ENCODE measurements at regions not wholly inside any gene's neighbourhood (a gene's known extent, or its start where the extent isn't known, plus 50 kb on each side); places are given as distances from the start of the nearest gene placed in this dataset.
"Not testable (repeated sequence)": the region's sequence is repeated elsewhere in the genome, so short reads cannot be mapped to it uniquely, and the experiment has no call there.

DNA sequence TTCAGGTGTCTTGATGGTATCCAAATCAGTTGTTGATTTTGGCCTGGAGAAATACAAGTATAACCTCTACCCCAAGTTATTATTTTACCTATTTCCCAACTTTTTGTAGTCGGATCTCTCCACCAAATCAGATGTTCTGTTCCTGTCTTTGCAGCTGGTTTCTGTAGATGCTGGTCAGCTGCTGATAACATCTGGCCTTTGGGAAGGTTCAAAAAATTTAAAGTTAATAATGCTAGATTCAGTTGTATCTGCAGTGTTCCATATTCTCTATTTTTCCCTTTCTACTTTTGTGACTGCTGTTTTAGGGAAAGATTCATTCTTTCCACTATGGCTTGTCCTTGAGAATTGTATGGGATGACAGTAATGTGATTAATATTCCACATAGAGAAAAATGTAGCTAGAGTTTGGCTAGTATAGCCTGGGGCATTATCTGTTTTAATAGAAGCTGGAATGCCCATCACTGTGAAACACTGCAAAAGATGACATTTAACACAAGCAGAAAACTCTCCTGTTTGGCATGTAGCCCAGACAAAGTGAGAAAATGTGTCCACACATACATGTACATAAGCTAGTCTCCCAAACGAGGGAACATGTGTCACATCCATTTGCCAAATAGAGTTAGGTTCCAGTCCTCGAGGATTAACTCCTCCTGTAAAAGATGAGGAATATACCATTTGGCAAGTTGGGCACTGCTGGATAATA is 99.2 kb downstream of the ZNF100 start:
- H3K27me3 ChIP-seq (ENCODE audit: control insufficient read depth in 1 of 2, insufficient read depth in 2 of 2, low read length in 2 of 2); H3K9me3 ChIP-seq (ENCODE audit: control insufficient read depth in 1 of 2, insufficient read depth in 1 of 2, low read length in 2 of 2); H3K9me3 Mint-ChIP-seq; CTCF ChIA-PET; H3K27ac ChIP-seq (ENCODE audit: low read depth in 1 of 2, low read length in 2 of 2); H3K27ac Mint-ChIP-seq; H3K4me3 Mint-ChIP-seq; H3K4me1 Mint-ChIP-seq (ENCODE audit: low read depth); DNase-seq; H3K4me1 ChIP-seq (ENCODE audit: insufficient read depth, low read length); intact Hi-C loops (cut with DNase I, micrococcal nuclease); ATAC-seq (ENCODE audit: poor library complexity); H3K36me3 Mint-ChIP-seq (ENCODE audit: low read depth); H3K27me3 Mint-ChIP-seq; H3K36me3 ChIP-seq (ENCODE audit: insufficient read depth, low read length); H3K4me3 ChIP-seq (ENCODE audit: low read length): not testable (repeated sequence)
- POLR2A ChIA-PET = interaction anchor here (0.9 kb wide), 1 partner anchor 99 kb away, joined by 3 read pairs; no protein-coding TSS in a partner anchor

GRCh38 chr19:21655540-21656126 is 111.7 kb downstream of the ZNF100 start:
- H3K9me3 ChIP-seq (ENCODE audit: control insufficient read depth in 1 of 2, insufficient read depth in 1 of 2, low read length in 2 of 2) = peaks cover 15 to 27% of the 10 kb centered on the region in 2 experiments
- Mint-ChIP-seq H3K36me3 (ENCODE audit: low read depth) (peaks cover 13% of the 10 kb centered on the region), H3K27ac (no peak overlapping the region), H3K27me3 (no peaks in the 10 kb centered on the region), H3K9me3 (peaks cover 7% of the 10 kb centered on the region), H3K4me3 (no peak overlapping the region), H3K4me1 (ENCODE audit: low read depth) (no peaks in the 10 kb centered on the region)
- TF ChIP-seq, protein P1, sequence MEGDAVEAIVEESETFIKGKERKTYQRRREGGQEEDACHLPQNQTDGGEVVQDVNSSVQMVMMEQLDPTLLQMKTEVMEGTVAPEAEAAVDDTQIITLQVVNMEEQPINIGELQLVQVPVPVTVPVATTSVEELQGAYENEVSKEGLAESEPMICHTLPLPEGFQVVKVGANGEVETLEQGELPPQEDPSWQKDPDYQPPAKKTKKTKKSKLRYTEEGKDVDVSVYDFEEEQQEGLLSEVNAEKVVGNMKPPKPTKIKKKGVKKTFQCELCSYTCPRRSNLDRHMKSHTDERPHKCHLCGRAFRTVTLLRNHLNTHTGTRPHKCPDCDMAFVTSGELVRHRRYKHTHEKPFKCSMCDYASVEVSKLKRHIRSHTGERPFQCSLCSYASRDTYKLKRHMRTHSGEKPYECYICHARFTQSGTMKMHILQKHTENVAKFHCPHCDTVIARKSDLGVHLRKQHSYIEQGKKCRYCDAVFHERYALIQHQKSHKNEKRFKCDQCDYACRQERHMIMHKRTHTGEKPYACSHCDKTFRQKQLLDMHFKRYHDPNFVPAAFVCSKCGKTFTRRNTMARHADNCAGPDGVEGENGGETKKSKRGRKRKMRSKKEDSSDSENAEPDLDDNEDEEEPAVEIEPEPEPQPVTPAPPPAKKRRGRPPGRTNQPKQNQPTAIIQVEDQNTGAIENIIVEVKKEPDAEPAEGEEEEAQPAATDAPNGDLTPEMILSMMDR (IDR thresholded peaks at IDR 0.05) = no peak
- H3K27me3 ChIP-seq (ENCODE audit: control insufficient read depth in 1 of 2, insufficient read depth in 2 of 2, low read length in 2 of 2) = no peaks in the 10 kb centered on the region
- DNase-seq = no peak
- intact Hi-C loops (cut with DNase I, micrococcal nuclease) = no loop called here
- ChIA-PET POLR2A (no interaction called here), CTCF (no interaction called here)
- no peak overlapping the region for H3K4me3 ChIP-seq (ENCODE audit: low read length)
- H3K36me3 ChIP-seq (ENCODE audit: insufficient read depth, low read length) = no peaks in the 10 kb centered on the region
- no peaks in the 10 kb centered on the region for H3K4me1 ChIP-seq (ENCODE audit: insufficient read depth, low read length)
- no peak for ATAC-seq (ENCODE audit: poor library complexity)
- no peak overlapping the region for H3K27ac ChIP-seq (ENCODE audit: low read depth in 1 of 2, low read length in 2 of 2)

DNA sequence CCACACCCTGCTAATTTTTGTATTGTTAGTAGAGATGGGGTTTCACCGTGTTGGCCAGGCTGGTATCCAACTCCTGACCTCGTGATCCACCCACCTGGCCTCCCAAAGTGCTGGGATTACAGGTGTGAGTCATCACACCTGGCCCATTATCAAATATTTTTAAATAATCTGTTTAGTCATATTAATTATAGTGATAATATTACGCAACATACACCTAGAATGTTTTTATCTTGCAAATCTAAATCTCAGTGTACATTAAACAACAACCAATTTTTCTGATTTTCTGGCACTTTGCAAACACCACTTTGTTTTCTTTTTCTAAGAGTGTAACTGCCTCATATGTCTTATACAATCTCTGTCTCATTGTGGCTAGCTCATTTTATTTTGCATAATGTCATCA is 115.9 kb downstream of the ZNF100 start:
- H3K4me1 Mint-ChIP-seq (ENCODE audit: low read depth); H3K4me1 ChIP-seq (ENCODE audit: insufficient read depth, low read length); POLR2A ChIA-PET; H3K27ac Mint-ChIP-seq; intact Hi-C loops (cut with DNase I, micrococcal nuclease); H3K27me3 ChIP-seq (ENCODE audit: control insufficient read depth in 1 of 2, insufficient read depth in 2 of 2, low read length in 2 of 2); CTCF ChIA-PET; H3K36me3 ChIP-seq (ENCODE audit: insufficient read depth, low read length); H3K4me3 ChIP-seq (ENCODE audit: low read length); H3K27ac ChIP-seq (ENCODE audit: low read depth in 1 of 2, low read length in 2 of 2); H3K4me3 Mint-ChIP-seq; H3K9me3 Mint-ChIP-seq; ATAC-seq (ENCODE audit: poor library complexity); H3K27me3 Mint-ChIP-seq; DNase-seq: not testable (repeated sequence)
- peaks cover 4 to 26% of the 10 kb centered on the region in 2 experiments for H3K9me3 ChIP-seq (ENCODE audit: control insufficient read depth in 1 of 2, insufficient read depth in 1 of 2, low read length in 2 of 2)
- peaks cover 17% of the 10 kb centered on the region for H3K36me3 Mint-ChIP-seq (ENCODE audit: low read depth)

- Mint-ChIP-seq H3K36me3 (ENCODE audit: low read depth) (peaks cover 7% of the 10 kb centered on the region), H3K4me1 (ENCODE audit: low read depth) (no peaks in the 10 kb centered on the region), H3K27me3 (no peaks in the 10 kb centered on the region), H3K4me3 (no peak overlapping the region), H3K27ac (no peak overlapping the region), H3K9me3 (peaks cover 5% of the 10 kb centered on the region)
- H3K27ac ChIP-seq (ENCODE audit: low read depth in 1 of 2, low read length in 2 of 2) = no peak overlapping the region
- no peaks in the 10 kb centered on the region for H3K36me3 ChIP-seq (ENCODE audit: insufficient read depth, low read length)
- DNase-seq = no peak
- H3K9me3 ChIP-seq (ENCODE audit: control insufficient read depth in 1 of 2, insufficient read depth in 1 of 2, low read length in 2 of 2) = peaks cover 0 to 4% of the 10 kb centered on the region in 2 experiments
- ATAC-seq (ENCODE audit: poor library complexity) = no peak
- TF ChIP-seq, protein P1 (IDR thresholded peaks at IDR 0.05) = no peak
- POLR2A ChIA-PET = no interaction called here
- H3K27me3 ChIP-seq (ENCODE audit: control insufficient read depth in 1 of 2, insufficient read depth in 2 of 2, low read length in 2 of 2) = no peaks in the 10 kb centered on the region
- no peak overlapping the region for H3K4me3 ChIP-seq (ENCODE audit: low read length)
- intact Hi-C loops (cut with DNase I, micrococcal nuclease) = no loop called here
- H3K4me1 ChIP-seq (ENCODE audit: insufficient read depth, low read length) = no peaks in the 10 kb centered on the region
- CTCF ChIA-PET = no interaction called here
Measured at GRCh38 chr19:21638776-21639175, 128.6 kb downstream of the ZNF100 start.

All from CD4-positive, alpha-beta T cell (primary cell).